ENCODE measurements at regions not wholly inside any gene's neighbourhood (a gene's known extent, or its start where the extent isn't known, plus 50 kb on each side); places are given as distances from the start of the nearest gene placed in this dataset.

DNA sequence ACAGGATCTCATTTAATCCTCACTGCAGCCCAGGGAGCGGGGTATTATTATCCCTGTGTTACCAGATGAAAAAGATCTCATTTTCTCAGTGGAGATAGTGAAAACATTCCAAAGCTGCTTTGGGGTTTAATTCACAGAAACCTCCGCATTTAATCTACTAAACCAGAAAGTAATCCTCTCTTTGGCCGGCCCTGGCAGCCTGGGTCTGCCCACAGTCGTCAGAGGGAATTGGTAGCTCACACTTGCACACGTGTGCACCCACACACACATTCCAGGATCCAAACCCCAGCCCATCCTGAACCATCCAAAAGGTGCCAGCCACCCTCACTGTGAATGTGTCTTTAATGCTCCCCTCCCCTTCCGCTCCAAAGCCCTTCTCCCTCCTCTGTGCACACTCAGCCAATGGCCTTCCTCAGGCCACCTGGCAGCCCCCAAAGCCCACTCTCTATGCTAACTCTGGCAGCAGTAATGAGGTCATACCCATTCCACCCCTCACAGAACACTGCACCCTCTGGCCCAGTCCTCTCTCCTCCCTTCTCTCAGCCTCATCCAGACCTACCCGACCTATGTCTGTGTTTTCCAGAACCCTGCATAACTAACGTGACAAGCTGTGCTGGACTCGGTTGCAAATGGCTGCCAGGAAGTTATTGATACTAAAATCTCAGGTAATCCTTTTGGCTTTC, 466.2 kb downstream of the SOX6 start:
- H3K27ac ChIP-seq (ENCODE audit: low read length) = no peak overlapping the region
- no peak overlapping the region for H3K4me3 ChIP-seq (ENCODE audit: low read length)
- H3K27me3 ChIP-seq (ENCODE audit: low read depth, low read length) = no peaks in the 10 kb centered on the region
- no peak overlapping the region for H3K9ac ChIP-seq (ENCODE audit: low read length)
- H2AFZ ChIP-seq (ENCODE audit: low read depth, low read length) = no peak overlapping the region
- H3K79me2 ChIP-seq (ENCODE audit: low read length) = no peaks in the 10 kb centered on the region
- TF ChIP-seq CTCF (IDR thresholded peaks at IDR 0.05; ENCODE audit: low read depth, low read length) (no peak), EZH2phosphoT487 (IDR thresholded peaks at IDR 0.05; ENCODE audit: low read depth) (no peak)
- H4K20me1 ChIP-seq (ENCODE audit: insufficient read depth, low read length) = no peaks in the 10 kb centered on the region
- peaks cover 31% of the 10 kb centered on the region for H3K4me1 ChIP-seq (ENCODE audit: low read length)
- no peaks in the 10 kb centered on the region for H3K9me3 ChIP-seq (ENCODE audit: insufficient read depth, low read length)
- no peaks in the 10 kb centered on the region for H3K36me3 ChIP-seq (replicated peaks; ENCODE audit: low read depth, low read length)
- no peak overlapping the region for H3K4me2 ChIP-seq (ENCODE audit: low read length)

GRCh38 chr11:15893080-15893492, 463.3 kb downstream of the SOX6 start:
- Histone ChIP-seq H3K9me3 (ENCODE audit: insufficient read depth, low read length) (no peaks in the 10 kb centered on the region), H3K27ac (ENCODE audit: low read length) (no peak overlapping the region), H4K20me1 (ENCODE audit: insufficient read depth, low read length) (no peaks in the 10 kb centered on the region), H3K4me1 (ENCODE audit: low read length) (peaks cover 37% of the 10 kb centered on the region), H3K9ac (ENCODE audit: low read length) (no peak overlapping the region), H3K36me3 (replicated peaks; ENCODE audit: low read depth, low read length) (no peaks in the 10 kb centered on the region), H3K79me2 (ENCODE audit: low read length) (no peaks in the 10 kb centered on the region), H2AFZ (ENCODE audit: low read depth, low read length) (peak overlapping the region; percentile 52; the same call in 1 of the 2 replicates), H3K27me3 (ENCODE audit: low read depth, low read length) (no peaks in the 10 kb centered on the region), H3K4me3 (ENCODE audit: low read length) (no peak overlapping the region), H3K4me2 (ENCODE audit: low read length) (peak overlapping the region; percentile 16; the same call in 1 of the 2 replicates)
- TF ChIP-seq CTCF (IDR thresholded peaks at IDR 0.05; ENCODE audit: low read depth, low read length) (no peak), EZH2phosphoT487 (IDR thresholded peaks at IDR 0.05; ENCODE audit: low read depth) (no peak)

DNA sequence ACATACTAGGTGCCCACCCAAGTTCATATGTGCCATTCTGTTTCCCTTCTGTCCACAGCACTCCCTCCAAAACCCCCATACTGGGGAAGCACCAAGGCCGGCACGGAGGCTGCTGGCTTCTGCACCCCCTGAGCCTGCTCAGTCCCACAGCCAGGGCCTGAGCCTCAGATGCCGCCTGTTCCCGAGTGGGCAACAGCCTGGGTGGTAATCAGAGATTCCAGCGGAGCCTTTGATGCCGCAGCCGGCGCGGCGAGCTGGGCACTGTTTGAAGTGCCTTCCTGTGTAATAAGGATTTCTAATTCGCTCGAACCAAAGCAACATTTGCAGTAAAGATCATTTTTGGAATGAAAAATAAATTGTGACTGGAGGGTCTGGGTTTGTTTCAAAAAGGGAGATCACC, 460.3 kb downstream of the SOX6 start:
- Histone ChIP-seq H3K9me3 (ENCODE audit: insufficient read depth, low read length) (no peaks in the 10 kb centered on the region), H3K4me1 (ENCODE audit: low read length) (peaks cover 26% of the 10 kb centered on the region), H3K36me3 (replicated peaks; ENCODE audit: low read depth, low read length) (no peaks in the 10 kb centered on the region), H3K27me3 (ENCODE audit: low read depth, low read length) (no peaks in the 10 kb centered on the region), H3K27ac (ENCODE audit: low read length) (no peak overlapping the region), H3K9ac (ENCODE audit: low read length) (no peak overlapping the region), H3K4me2 (ENCODE audit: low read length) (no peak overlapping the region), H4K20me1 (ENCODE audit: insufficient read depth, low read length) (no peaks in the 10 kb centered on the region), H2AFZ (ENCODE audit: low read depth, low read length) (no peak overlapping the region), H3K79me2 (ENCODE audit: low read length) (no peaks in the 10 kb centered on the region), H3K4me3 (ENCODE audit: low read length) (no peak overlapping the region)
- TF ChIP-seq CTCF (IDR thresholded peaks at IDR 0.05; ENCODE audit: low read depth, low read length) (no peak), EZH2phosphoT487 (IDR thresholded peaks at IDR 0.05; ENCODE audit: low read depth) (no peak)

DNA sequence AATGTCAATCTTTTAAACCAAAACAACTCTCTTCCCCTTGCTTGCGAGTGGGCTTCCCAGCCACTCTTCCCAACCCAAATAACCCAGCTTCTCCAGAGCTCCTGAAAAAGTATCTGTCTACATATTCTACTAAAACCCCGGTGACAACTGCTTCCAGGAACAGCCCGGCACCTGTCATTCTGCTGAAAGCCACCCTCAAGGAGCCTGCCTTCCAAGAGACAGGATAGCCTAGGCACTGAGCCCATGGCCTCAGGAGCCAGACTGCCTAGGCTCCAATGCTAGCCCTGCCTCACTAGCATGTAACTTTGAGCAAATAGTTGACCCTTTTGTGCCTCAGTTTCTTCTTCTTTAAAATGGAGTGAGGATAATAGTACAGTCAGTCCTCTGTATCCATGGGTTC, 459.8 kb downstream of the SOX6 start:
- no peak overlapping the region for H3K4me3 ChIP-seq (ENCODE audit: low read length)
- no peaks in the 10 kb centered on the region for H4K20me1 ChIP-seq (ENCODE audit: insufficient read depth, low read length)
- no peaks in the 10 kb centered on the region for H3K36me3 ChIP-seq (replicated peaks; ENCODE audit: low read depth, low read length)
- no peaks in the 10 kb centered on the region for H3K27me3 ChIP-seq (ENCODE audit: low read depth, low read length)
- H3K79me2 ChIP-seq (ENCODE audit: low read length) = no peaks in the 10 kb centered on the region
- H3K27ac ChIP-seq (ENCODE audit: low read length) = no peak overlapping the region
- H3K9ac ChIP-seq (ENCODE audit: low read length) = no peak overlapping the region
- TF ChIP-seq EZH2phosphoT487 (IDR thresholded peaks at IDR 0.05; ENCODE audit: low read depth) (no peak), CTCF (IDR thresholded peaks at IDR 0.05; ENCODE audit: low read depth, low read length) (no peak)
- no peaks in the 10 kb centered on the region for H3K9me3 ChIP-seq (ENCODE audit: insufficient read depth, low read length)
- H3K4me1 ChIP-seq (ENCODE audit: low read length) = peaks cover 26% of the 10 kb centered on the region
- H2AFZ ChIP-seq (ENCODE audit: low read depth, low read length) = no peak overlapping the region
- no peak overlapping the region for H3K4me2 ChIP-seq (ENCODE audit: low read length)
